Tibial nerve (tissue), 4 donors: ENCODE measurements at regions not wholly inside any gene's neighbourhood (a gene's known extent, or its start where the extent isn't known, plus 50 kb on each side); places are given as distances from the start of the nearest gene placed in this dataset.

Experiments used
- CTCF ChIP-seq, 5 experiments: fragments of 200-600 bp in 3 of 5; fragments of 450-650 bp in 2 of 5; sonication (generic) in 3 of 5; IDR thresholded peaks; one replicate each; pipeline ENCODE4 v1.5.1; 2016 to 2019; ENCODE audit warnings: antibody characterized with exemption in 5 of 5, mild to moderate bottlenecking in 3 of 5, moderate library complexity in 2 of 5
- EP300 ChIP-seq, 2 donors: sonication (generic); formaldehyde crosslinking; IDR thresholded peaks; one replicate each; pipeline ENCODE4 v1.6.1; 2017; ENCODE audit warnings: antibody characterized with exemption in 2 of 2, mild to moderate bottlenecking in 1 of 2
- POLR2A ChIP-seq, 2 donors: fragments of 450-650 bp; IDR thresholded peaks; one replicate each; pipeline ENCODE4 v1.6.1; 2017; ENCODE audit warnings: antibody characterized with exemption in 2 of 2, mild to moderate bottlenecking in 2 of 2, moderate library complexity in 2 of 2

GRCh38 chr2:49754381-49754780 lies 600.1 kb upstream of the FSHR start:
- TF ChIP-seq EP300 (IDR thresholded peaks at IDR 0.05) (no peak), CTCF (IDR thresholded peaks at IDR 0.05) (no peak), POLR2A (IDR thresholded peaks at IDR 0.05) (no peak)
